Fibroblast of skin of back (primary cell): ENCODE measurements at regions not wholly inside any gene's neighbourhood (a gene's known extent, or its start where the extent isn't known, plus 50 kb on each side); places are given as distances from the start of the nearest gene placed in this dataset.
"Not testable (repeated sequence)": the region's sequence is repeated elsewhere in the genome, so short reads cannot be mapped to it uniquely, and the experiment has no call there.

Experiments
- DNase-seq: peaks from one replicate; pipeline ENCODE4 v3.0.0-alpha.2; 2013

DNA sequence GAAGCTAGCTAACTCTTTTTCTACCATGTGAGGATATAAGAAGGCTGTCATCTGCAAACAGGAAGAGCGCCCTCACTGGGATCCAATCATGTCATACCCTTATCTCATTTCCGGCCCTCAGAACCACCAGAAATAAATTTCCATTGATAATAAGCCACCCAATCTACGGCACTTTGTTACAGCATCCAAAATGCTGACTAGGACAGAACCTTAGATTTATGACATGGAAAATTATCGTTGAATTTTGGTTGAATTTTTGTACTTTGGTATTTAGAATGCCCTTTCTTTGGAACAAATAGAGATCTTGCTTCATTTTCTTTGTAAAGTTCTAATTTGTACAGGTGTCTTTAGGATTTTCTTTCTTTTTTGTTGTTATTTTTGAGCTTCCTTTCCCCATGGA lies 53.3 kb upstream of the CYLC2 start:
- DNase-seq: no peak

DNA sequence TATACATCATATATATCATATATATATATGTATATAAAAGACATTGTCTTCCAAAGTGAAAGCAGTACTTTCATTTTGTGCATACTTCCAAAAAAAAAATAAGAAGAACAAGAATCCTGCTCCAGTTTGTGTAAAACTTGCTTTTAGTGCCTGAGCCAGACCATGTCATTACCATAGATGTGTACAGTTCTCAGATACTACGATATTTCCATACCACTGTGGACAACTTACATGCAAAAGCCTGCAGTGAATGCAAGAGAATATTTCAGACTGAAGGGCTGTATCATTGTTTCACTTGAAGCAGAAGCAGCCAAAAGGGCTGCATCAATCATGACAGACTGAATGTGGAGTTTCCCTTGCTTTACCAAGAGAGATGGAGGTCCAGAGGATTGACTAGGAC lies 72.6 kb upstream of the CYLC2 start:
- no peak for DNase-seq

GRCh38 chr9:102911185-102911584 lies 83.9 kb upstream of the CYLC2 start:
- DNase-seq: no peak

GRCh38 chr9:102905795-102906194 lies 89.3 kb upstream of the CYLC2 start:
- not testable (repeated sequence) for DNase-seq

DNA sequence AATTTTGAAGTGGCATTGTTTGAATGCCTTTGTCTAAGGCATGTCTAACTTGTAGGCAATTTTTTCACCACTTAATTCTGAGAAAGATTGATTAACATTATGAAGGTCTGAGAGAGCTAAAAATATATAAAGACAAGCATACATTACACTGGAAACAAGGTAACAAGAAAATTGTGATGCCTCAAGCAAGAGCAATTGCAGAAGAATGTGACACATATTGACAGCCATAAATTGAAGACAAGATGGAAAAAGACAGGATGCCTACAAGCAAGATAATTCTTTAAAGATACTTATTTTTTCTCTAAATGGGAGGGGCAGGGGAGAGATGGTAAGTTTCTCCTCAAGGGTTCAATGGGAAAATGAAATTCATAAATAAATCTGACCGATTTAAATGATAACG lies 103.1 kb upstream of the CYLC2 start:
- no peak for DNase-seq

- not testable (repeated sequence) for DNase-seq
These were observed 106.4 kb upstream of the CYLC2 start for GRCh38 chr9:102888747-102889146.

DNA sequence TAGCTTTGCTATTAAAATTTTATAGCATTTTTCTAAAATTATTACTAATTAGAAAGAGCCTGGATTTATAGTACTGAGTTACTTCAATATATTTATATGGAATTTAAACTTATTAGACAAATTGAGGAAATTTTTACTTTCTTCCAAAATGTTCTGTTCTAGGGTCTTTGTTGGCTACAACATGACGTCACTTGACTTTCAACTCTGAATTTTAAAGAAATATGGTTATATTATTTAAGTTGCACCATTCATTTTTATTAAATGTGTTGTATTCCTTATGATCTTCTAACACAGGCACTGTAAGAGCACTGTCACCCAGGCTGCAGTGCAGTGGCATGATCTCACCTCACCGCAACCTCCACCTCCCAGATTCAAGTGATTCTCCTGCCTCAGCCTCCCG lies 119.4 kb upstream of the CYLC2 start:
- DNase-seq: no peak

GRCh38 chr9:102867488-102867887 lies 127.6 kb upstream of the CYLC2 start:
- DNase-seq: peak; percentile 91

DNA sequence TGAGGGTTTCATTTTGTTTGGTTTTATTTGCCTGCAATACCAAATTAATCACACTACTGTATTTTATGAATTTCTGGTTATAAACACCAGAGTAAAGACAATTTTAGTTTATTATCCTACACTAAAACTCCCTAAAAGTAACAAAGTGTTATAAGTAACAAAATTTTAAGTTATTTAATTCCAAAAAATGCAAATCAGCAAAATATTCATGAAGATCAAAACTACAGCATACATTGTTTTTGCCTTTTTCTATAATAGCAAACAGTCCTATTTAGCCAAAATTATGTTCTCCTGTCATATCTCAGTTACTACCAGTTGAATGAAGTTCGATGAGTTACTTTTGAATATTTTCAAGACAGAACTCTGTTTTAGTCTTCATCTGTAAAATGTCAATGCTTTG lies 132.7 kb upstream of the CYLC2 start:
- DNase-seq: no peak

GRCh38 chr9:102855641-102856040 lies 139.5 kb upstream of the CYLC2 start:
- peak; percentile 18 for DNase-seq

- no peak for DNase-seq
These were observed 149.2 kb upstream of the CYLC2 start for GRCh38 chr9:102845827-102846371.

DNA sequence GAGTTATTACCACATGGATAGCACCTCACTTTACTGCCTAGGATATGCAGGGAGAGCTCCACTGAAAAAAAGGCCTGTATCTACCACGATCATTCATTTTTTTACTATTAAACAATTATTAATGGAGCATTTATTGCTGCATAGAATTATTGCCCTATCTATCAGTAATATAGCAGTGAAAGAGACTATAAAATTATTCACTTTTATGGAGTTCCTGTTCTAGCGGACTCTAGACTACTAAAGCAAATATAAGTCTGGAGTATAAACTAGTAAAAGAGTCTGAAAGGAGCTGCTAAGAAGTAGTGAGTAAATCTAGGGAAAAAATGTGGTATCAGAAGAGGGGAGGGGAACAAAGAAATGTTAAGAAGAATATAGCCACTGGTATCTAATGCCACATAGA lies 150.4 kb upstream of the CYLC2 start:
- no peak for DNase-seq

- no peak for DNase-seq
These were observed 152.7 kb upstream of the CYLC2 start for GRCh38 chr9:102842423-102842822.

DNA sequence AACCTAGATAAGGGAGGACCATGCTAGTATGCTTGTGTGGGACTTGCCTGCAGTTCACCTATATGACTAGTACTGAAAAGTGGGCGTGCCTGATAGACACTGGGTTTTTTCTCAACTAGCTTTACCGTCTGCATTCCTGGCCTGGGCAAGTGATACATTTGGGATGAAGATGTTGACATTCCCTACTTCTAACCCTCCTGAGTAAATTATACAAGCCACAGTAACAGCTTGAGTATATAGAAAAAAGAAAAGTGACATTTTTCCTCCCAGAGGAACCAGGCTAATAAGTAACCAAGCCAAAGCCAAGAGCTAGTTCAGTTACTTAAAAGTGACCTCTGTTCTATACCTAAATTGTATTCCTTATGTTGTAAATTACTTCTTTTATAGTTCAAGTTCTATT lies 153.8 kb upstream of the CYLC2 start:
- DNase-seq: no peak

- no peak for DNase-seq
These were observed 154.8 kb upstream of the CYLC2 start for GRCh38 chr9:102840335-102840734.

- peak; percentile 3 for DNase-seq
These were observed 162.3 kb upstream of the CYLC2 start for GRCh38 chr9:102832814-102833213.

- no peak for DNase-seq
These were observed 198.9 kb upstream of the CYLC2 start for GRCh38 chr9:102796244-102796643.

- no peak for DNase-seq
These were observed 199.6 kb upstream of the CYLC2 start for GRCh38 chr9:102795532-102795931.

DNA sequence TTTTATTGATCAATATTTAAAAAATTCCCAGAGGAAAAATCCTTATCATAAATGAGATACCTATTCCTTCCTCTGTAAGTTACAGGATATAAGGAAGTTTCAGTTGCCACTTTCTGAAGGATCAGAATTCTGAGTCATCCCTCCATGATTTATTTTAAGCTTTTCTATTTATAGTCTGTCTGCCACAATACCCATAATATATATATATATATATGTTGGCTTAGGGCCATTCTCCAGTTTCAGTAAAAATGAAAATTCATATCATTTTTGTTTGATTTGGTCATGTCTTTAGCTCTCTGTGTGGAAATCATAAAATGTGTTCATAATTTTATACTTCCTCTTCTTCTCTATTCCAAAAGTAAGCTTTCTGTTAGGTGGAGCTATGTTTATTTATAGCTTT lies 215.8 kb upstream of the CYLC2 start:
- peak; percentile 89 for DNase-seq

DNA sequence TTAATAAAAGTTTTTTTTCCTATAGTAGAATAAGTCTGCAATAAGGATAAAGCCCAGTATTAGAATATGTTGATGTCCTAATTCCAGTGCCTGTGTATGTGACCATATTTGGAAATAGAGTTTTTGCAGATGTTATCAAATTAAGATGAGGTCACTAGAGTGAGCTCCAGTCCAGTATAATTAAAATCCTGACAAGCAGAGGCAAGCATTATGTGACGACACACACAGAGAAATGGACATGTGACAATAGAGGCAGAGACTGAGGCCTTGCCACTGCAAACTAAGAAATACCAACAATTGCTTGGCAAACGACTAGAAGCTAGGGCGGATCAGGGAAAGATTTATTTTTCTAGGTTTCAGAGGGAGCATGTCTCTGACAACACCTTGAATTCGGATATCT lies 216.4 kb upstream of the CYLC2 start:
- DNase-seq: peak; percentile 64

- DNase-seq: no peak
These were observed 224.4 kb upstream of the CYLC2 start for GRCh38 chr9:102770704-102771103.

- DNase-seq: no peak
These were observed 225.8 kb upstream of the CYLC2 start for GRCh38 chr9:102769307-102769706.

DNA sequence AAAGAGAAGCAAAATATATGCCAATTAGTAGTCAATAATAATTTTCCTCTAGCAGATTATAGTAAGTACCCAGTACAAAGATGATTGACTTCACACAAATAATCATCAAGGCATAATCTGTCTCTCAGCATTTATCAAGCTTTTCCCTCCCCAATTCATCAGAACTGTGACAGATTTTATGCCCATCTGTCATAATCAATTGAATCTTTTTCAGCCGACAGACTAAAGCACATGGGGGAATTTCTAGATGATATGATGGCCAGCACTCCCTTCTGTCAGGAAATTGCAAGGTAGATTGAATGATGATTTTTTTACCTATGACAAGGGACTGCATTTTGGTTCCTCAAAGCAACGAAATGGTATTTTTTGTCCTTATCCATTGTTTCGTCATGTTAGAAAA lies 227.1 kb upstream of the CYLC2 start:
- DNase-seq: no peak

GRCh38 chr9:102767076-102767475 lies 228.1 kb upstream of the CYLC2 start:
- no peak for DNase-seq

GRCh38 chr9:102740578-102740977 lies 254.6 kb upstream of the CYLC2 start:
- DNase-seq: no peak

GRCh38 chr9:102728946-102729345 lies 266.2 kb upstream of the CYLC2 start:
- no peak for DNase-seq
